C4-2B (cell line): ENCODE measurements at regions not wholly inside any gene's neighbourhood (a gene's known extent, or its start where the extent isn't known, plus 50 kb on each side); places are given as distances from the start of the nearest gene placed in this dataset.

Source experiments
- ZFX ChIP-seq: fragments of 450-650 bp; IDR thresholded peaks from 2 replicates; pipeline ENCODE4 v1.6.1; 2017
- TF ChIP-seq, protein P1 (sequence below): fragments of 450-650 bp; conservative IDR thresholded peaks from 2 replicates; pipeline ENCODE4 v1.5.1; 2017; ENCODE audit warnings: mild to moderate bottlenecking

DNA sequence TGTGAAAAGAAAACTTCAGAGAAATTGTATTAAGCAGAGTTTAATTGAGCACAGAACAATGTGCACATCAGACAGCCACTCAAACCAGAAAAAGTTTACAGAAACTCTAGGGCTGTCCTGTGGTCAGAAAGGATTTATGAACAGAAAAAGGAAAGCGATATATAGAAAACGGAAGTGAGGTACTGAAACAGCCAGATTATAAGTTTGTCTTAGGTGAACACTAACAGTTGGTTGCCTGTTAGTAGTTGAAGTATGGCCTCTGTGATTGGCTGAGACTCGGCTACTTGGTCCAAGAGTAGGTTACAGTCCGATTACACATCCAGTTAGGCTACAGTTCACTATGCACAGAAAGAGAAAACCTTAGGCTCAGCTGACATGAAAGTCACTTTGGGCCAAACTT, 1232.5 kb upstream of the RAG2 start:
- TF ChIP-seq, protein P1, sequence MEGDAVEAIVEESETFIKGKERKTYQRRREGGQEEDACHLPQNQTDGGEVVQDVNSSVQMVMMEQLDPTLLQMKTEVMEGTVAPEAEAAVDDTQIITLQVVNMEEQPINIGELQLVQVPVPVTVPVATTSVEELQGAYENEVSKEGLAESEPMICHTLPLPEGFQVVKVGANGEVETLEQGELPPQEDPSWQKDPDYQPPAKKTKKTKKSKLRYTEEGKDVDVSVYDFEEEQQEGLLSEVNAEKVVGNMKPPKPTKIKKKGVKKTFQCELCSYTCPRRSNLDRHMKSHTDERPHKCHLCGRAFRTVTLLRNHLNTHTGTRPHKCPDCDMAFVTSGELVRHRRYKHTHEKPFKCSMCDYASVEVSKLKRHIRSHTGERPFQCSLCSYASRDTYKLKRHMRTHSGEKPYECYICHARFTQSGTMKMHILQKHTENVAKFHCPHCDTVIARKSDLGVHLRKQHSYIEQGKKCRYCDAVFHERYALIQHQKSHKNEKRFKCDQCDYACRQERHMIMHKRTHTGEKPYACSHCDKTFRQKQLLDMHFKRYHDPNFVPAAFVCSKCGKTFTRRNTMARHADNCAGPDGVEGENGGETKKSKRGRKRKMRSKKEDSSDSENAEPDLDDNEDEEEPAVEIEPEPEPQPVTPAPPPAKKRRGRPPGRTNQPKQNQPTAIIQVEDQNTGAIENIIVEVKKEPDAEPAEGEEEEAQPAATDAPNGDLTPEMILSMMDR: no peak
- TF ChIP-seq ZFX: no peak
